Liver (tissue), 7 donors: ENCODE measurements at regions not wholly inside any gene's neighbourhood (a gene's known extent, or its start where the extent isn't known, plus 50 kb on each side); places are given as distances from the start of the nearest gene placed in this dataset.

Experiments used
- DNase-seq: peaks from one replicate; pipeline ENCODE4 v3.0.0-alpha.2; 2017; ENCODE audit warnings: low spot score
- H3K27ac ChIP-seq, 2 donors: one replicate each; pipeline ENCODE4 v1.7.0; 2013; ENCODE audit warnings: inconsistent platforms in 2 of 2, low read length in 2 of 2, control low read depth in 1 of 2, low read depth in 1 of 2, mild to moderate bottlenecking in 1 of 2
- H3K27me3 ChIP-seq, 4 donors: one replicate each; pipeline versions ENCODE4 v1.6.1 to v1.7.0; 2013; ENCODE audit warnings: low read length in 3 of 4, inconsistent platforms in 1 of 4, mild to moderate bottlenecking in 1 of 4, moderate library complexity in 1 of 4; ENCODE audit not compliant: control insufficient read depth in 4 of 4, insufficient read depth in 4 of 4
- H3K36me3 ChIP-seq, 4 donors: one replicate each; pipeline versions ENCODE4 v1.6.1 to v1.7.0; 2013; ENCODE audit warnings: low read length in 3 of 4, mild to moderate bottlenecking in 3 of 4, low read depth in 1 of 4, moderate library complexity in 1 of 4; ENCODE audit not compliant: control insufficient read depth in 4 of 4, insufficient read depth in 3 of 4
- H3K4me1 ChIP-seq, 4 donors: one replicate each; pipeline versions ENCODE4 v1.6.1 to v1.7.0; 2013; ENCODE audit warnings: low read length in 3 of 4, mild to moderate bottlenecking in 3 of 4, moderate library complexity in 1 of 4; ENCODE audit not compliant: control insufficient read depth in 4 of 4, insufficient read depth in 4 of 4
- H3K4me3 ChIP-seq, 3 donors: one replicate each; pipeline versions ENCODE4 v1.6.1 to v1.7.0; 2013; ENCODE audit warnings: low read length in 3 of 3, control low read depth in 1 of 3, low read depth in 1 of 3, mild to moderate bottlenecking in 1 of 3
- H3K9ac ChIP-seq, 2 donors: one replicate each; pipeline ENCODE4 v1.7.0; 2013; ENCODE audit warnings: low read length in 2 of 2, mild to moderate bottlenecking in 2 of 2, moderate library complexity in 2 of 2, control low read depth in 1 of 2, low read depth in 1 of 2
- H3K9me3 ChIP-seq, 4 donors: one replicate each; pipeline versions ENCODE4 v1.6.1 to v1.7.0; 2013; ENCODE audit warnings: low read length in 3 of 4; ENCODE audit not compliant: control insufficient read depth in 4 of 4
- ATF3 ChIP-seq: IDR thresholded peaks from 2 replicates; pipeline ENCODE4 v1.6.1; 2016; ENCODE audit warnings: antibody characterized with exemption
- EGR1 ChIP-seq, 2 donors: IDR thresholded peaks; 2 replicates each; pipeline ENCODE4 v1.6.1; 2016 to 2018; ENCODE audit warnings: antibody characterized with exemption in 2 of 2, low read depth in 2 of 2
- FOXA1 ChIP-seq: IDR thresholded peaks from 2 replicates; pipeline ENCODE4 v1.6.1; 2016; ENCODE audit warnings: antibody characterized with exemption
- FOXA2 ChIP-seq: IDR thresholded peaks from 2 replicates; pipeline ENCODE4 v1.6.1; 2016; ENCODE audit warnings: antibody characterized with exemption
- HNF4A ChIP-seq, 2 donors: conservative IDR thresholded peaks; 2 replicates each; pipeline ENCODE4 v1.6.1; 2016; ENCODE audit warnings: antibody characterized with exemption in 2 of 2, mild to moderate bottlenecking in 2 of 2
- HNF4G ChIP-seq: IDR thresholded peaks from 2 replicates; pipeline ENCODE4 v1.6.1; 2016; ENCODE audit warnings: antibody characterized with exemption
- JUND ChIP-seq, 2 donors: IDR thresholded peaks; 2 replicates each; pipeline ENCODE4 v1.6.1; 2016; ENCODE audit warnings: antibody characterized with exemption in 2 of 2
- RAD21 ChIP-seq, 2 donors: IDR thresholded peaks; 2 replicates each; pipeline ENCODE4 v1.6.1; 2016; ENCODE audit warnings: antibody characterized with exemption in 2 of 2, mild to moderate bottlenecking in 2 of 2
- RXRA ChIP-seq, 2 donors: IDR thresholded peaks; 2 replicates each; pipeline ENCODE4 v1.6.1; 2017 to 2018; ENCODE audit warnings: antibody characterized with exemption in 2 of 2, mild to moderate bottlenecking in 1 of 2
- SP1 ChIP-seq: IDR thresholded peaks from 2 replicates; pipeline ENCODE4 v1.6.1; 2018; ENCODE audit warnings: antibody characterized with exemption, mild to moderate bottlenecking
- TAF1 ChIP-seq: conservative IDR thresholded peaks from 2 replicates; pipeline ENCODE4 v1.6.1; 2016; ENCODE audit warnings: antibody characterized with exemption, mild to moderate bottlenecking
- YY1 ChIP-seq: IDR thresholded peaks from 2 replicates; pipeline ENCODE4 v1.6.1; 2016; ENCODE audit warnings: antibody characterized with exemption, mild to moderate bottlenecking
- WGBS: extraction: QIAGEN DNeasy Blood & Tissue Kit; methylation state at CpG from one replicate; pipeline ENCODE4 v1.1.7; 2013; 5-methylcytosine and 5-hydroxymethylcytosine counted together
- TF ChIP-seq, protein P1 (sequence below): IDR thresholded peaks from 2 replicates; pipeline ENCODE4 v1.6.1; 2016; ENCODE audit warnings: antibody characterized with exemption
- TF ChIP-seq, protein P2 (sequence below): IDR thresholded peaks from 2 replicates; pipeline ENCODE4 v1.6.1; 2016; ENCODE audit warnings: antibody characterized with exemption, mild to moderate bottlenecking
- donor health status: healthy.
- donor health status: healthy.
- donor health status: healthy.
- donor health status: healthy.

DNA sequence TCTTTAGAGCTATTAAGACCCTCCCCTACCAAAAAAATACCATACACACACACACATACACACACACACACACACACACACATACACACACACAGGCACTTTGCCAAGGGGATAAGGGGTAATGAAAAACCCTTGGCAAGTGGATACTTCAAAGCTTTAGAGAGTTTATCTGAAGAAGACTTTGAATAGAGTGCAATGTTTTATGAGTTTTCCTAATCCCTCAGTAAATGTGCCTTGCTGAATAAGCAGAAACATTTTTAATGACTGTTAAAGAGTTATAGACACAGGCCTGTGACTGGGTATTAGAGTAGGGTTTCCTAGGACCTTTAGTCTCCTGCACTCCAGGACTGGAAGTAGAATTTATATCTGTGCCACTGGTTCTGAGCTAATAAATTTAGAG is 75.5 kb upstream of the CTAGE1 start:
- Histone ChIP-seq H3K9ac (no peak overlapping the region), H3K27me3 (no peaks in the 10 kb centered on the region), H3K36me3 (no peaks in the 10 kb centered on the region), H3K4me3 (no peak overlapping the region), H3K9me3 (peaks cover 0 to 4% (median 0%) of the 10 kb centered on the region in 4 donors), H3K4me1 (peaks cover 6 to 36% (median 22%) of the 10 kb centered on the region in 4 donors), H3K27ac (no peak overlapping the region)
- TF ChIP-seq, protein P1, sequence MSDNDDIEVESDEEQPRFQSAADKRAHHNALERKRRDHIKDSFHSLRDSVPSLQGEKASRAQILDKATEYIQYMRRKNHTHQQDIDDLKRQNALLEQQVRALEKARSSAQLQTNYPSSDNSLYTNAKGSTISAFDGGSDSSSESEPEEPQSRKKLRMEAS, result no peak
- TF ChIP-seq HNF4G, result no peak
- TF ChIP-seq HNF4A (conservative IDR thresholded peaks at IDR 0.05), result peak; percentile 7 to 48
- TF ChIP-seq SP1, result no peak
- TF ChIP-seq RAD21 (IDR thresholded peaks at IDR 0.05), result no peak
- DNase-seq, result no peak

GRCh38 chr18:22493940-22494339 is 76.2 kb upstream of the CTAGE1 start:
- no peak for DNase-seq
- Histone ChIP-seq H3K27me3 (no peaks in the 10 kb centered on the region), H3K27ac (no peak overlapping the region), H3K9ac (no peak overlapping the region), H3K36me3 (no peaks in the 10 kb centered on the region), H3K9me3 (peaks cover 0 to 4% (median 0%) of the 10 kb centered on the region in 4 donors), H3K4me1 (peaks cover 5 to 29% (median 16%) of the 10 kb centered on the region in 4 donors), H3K4me3 (no peak overlapping the region)
- TF ChIP-seq HNF4A (conservative IDR thresholded peaks at IDR 0.05) (peak in 1 of 2 donors; percentile 4), RAD21 (IDR thresholded peaks at IDR 0.05) (no peak)
- WGBS, result 86% methylated on average over 4 of the region's 4 CpGs

DNA sequence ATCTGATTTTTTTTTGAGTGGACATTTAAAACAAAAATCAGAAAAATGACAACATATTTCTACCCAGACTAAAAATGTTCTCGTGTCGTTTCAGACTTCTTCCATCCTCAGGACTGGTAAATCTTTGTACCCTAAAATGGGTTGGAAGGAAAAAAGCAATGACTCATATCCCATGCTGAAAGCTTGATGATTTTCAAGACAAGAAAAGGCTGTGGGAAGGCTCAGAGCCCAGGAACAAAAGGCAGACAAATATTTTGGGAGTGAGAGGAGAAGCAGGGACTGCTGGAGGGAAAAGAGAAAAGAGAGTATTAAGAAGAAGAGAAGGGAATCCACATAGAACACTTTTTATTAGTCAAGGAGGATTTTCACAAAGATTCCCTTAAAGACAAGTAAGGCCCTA is 77.1 kb upstream of the CTAGE1 start:
- Histone ChIP-seq H3K27me3 (no peaks in the 10 kb centered on the region), H3K36me3 (no peaks in the 10 kb centered on the region), H3K27ac (no peak overlapping the region), H3K4me1 (peaks cover 5 to 30% (median 19%) of the 10 kb centered on the region in 4 donors), H3K4me3 (no peak overlapping the region), H3K9me3 (peaks cover 0 to 4% (median 0%) of the 10 kb centered on the region in 4 donors), H3K9ac (no peak overlapping the region)
- no peak for DNase-seq
- 89% methylated on average over 2 of the region's 2 CpGs for WGBS
- TF ChIP-seq FOXA2 (no peak), RXRA (IDR thresholded peaks at IDR 0.05) (no peak), YY1 (no peak), EGR1 (IDR thresholded peaks at IDR 0.05; ENCODE audit: low read depth in 2 of 2) (no peak), TAF1 (no peak), JUND (IDR thresholded peaks at IDR 0.05) (no peak), FOXA1 (no peak), HNF4G (no peak), ATF3 (no peak), HNF4A (conservative IDR thresholded peaks at IDR 0.05) (no peak)
- TF ChIP-seq, protein P2, sequence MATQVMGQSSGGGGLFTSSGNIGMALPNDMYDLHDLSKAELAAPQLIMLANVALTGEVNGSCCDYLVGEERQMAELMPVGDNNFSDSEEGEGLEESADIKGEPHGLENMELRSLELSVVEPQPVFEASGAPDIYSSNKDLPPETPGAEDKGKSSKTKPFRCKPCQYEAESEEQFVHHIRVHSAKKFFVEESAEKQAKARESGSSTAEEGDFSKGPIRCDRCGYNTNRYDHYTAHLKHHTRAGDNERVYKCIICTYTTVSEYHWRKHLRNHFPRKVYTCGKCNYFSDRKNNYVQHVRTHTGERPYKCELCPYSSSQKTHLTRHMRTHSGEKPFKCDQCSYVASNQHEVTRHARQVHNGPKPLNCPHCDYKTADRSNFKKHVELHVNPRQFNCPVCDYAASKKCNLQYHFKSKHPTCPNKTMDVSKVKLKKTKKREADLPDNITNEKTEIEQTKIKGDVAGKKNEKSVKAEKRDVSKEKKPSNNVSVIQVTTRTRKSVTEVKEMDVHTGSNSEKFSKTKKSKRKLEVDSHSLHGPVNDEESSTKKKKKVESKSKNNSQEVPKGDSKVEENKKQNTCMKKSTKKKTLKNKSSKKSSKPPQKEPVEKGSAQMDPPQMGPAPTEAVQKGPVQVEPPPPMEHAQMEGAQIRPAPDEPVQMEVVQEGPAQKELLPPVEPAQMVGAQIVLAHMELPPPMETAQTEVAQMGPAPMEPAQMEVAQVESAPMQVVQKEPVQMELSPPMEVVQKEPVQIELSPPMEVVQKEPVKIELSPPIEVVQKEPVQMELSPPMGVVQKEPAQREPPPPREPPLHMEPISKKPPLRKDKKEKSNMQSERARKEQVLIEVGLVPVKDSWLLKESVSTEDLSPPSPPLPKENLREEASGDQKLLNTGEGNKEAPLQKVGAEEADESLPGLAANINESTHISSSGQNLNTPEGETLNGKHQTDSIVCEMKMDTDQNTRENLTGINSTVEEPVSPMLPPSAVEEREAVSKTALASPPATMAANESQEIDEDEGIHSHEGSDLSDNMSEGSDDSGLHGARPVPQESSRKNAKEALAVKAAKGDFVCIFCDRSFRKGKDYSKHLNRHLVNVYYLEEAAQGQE, result no peak
